GM10248 (cell line): ENCODE measurements at regions not wholly inside any gene's neighbourhood (a gene's known extent, or its start where the extent isn't known, plus 50 kb on each side); places are given as distances from the start of the nearest gene placed in this dataset.

Source experiments
- CTCF ChIA-PET: fragments of 300-600 bp; sonication (Branson Sonifier 250); formaldehyde crosslinking; extraction: SDS; loops from one replicate; lab custom pipeline; 2021; ENCODE audit warnings: antibody characterized with exemption; lab: Yijun Ruan, JAX
- POLR2A ChIA-PET: fragments of 350-650 bp; sonication (Branson Sonifier 250); formaldehyde crosslinking; extraction: SDS; loops from one replicate; lab custom pipeline; 2020; ENCODE audit warnings: antibody characterized with exemption; lab: Yijun Ruan, JAX
- DNase-seq: peaks from one replicate; pipeline ENCODE4 v3.0.0; 2012; ENCODE audit errors: extremely low spot score
- TF ChIP-seq, protein P1 (sequence below): IDR thresholded peaks from 2 replicates; pipeline ENCODE4 v1.5.1; 2012; ENCODE audit warnings: mild to moderate bottlenecking, low read depth; ENCODE audit errors: extremely low read depth, missing control alignments, control extremely low read depth

DNA sequence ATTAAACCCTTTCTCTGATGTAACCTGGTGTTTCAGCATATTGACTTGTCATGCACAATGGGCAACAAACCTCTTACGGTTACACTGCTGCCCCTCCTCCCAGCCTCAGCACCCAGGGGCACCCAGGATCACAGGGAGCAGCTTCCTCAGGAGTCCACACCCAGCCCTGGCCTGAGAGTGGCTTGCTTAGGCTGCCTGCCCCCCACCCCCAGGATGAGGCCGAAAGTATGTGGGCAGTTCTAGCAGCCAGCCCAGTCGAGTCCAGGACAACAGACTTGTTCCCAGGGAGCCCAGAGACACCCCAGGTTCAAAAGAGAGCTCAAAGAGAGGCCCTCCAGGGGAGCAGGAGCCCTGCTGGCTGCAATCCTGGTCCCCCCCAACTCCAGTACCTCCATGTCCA lies 108.1 kb upstream of the THY1 start:
- no peak for DNase-seq
- POLR2A ChIA-PET, result no interaction called here
- CTCF ChIA-PET, result interaction anchor here (1.9 kb wide), 1 partner anchor 18 kb away, joined by 5 read pairs; no protein-coding TSS in a partner anchor
- TF ChIP-seq, protein P1, sequence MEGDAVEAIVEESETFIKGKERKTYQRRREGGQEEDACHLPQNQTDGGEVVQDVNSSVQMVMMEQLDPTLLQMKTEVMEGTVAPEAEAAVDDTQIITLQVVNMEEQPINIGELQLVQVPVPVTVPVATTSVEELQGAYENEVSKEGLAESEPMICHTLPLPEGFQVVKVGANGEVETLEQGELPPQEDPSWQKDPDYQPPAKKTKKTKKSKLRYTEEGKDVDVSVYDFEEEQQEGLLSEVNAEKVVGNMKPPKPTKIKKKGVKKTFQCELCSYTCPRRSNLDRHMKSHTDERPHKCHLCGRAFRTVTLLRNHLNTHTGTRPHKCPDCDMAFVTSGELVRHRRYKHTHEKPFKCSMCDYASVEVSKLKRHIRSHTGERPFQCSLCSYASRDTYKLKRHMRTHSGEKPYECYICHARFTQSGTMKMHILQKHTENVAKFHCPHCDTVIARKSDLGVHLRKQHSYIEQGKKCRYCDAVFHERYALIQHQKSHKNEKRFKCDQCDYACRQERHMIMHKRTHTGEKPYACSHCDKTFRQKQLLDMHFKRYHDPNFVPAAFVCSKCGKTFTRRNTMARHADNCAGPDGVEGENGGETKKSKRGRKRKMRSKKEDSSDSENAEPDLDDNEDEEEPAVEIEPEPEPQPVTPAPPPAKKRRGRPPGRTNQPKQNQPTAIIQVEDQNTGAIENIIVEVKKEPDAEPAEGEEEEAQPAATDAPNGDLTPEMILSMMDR, result no peak

DNA sequence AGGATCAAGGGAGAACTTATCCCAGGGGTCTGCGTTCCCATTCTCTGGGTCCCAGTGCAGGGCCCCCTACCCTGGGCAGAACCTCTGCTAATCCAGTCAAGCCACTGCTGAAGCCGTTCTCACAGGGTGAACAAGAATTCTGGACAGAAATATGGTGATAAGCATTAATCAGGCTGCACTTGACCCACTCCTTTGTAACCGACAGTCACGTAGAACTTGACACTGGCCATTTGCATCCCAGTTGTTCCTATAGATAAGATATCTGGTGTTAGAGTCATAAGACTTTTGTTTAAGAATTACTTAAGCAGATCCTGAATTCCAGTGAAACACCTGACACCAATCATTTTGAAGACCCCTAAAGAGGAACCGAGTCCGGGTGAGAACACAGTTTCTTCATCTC lies 107.5 kb upstream of the THY1 start:
- CTCF ChIA-PET, result no interaction called here
- no peak for DNase-seq
- POLR2A ChIA-PET, result no interaction called here
- TF ChIP-seq, protein P1, result no peak

DNA sequence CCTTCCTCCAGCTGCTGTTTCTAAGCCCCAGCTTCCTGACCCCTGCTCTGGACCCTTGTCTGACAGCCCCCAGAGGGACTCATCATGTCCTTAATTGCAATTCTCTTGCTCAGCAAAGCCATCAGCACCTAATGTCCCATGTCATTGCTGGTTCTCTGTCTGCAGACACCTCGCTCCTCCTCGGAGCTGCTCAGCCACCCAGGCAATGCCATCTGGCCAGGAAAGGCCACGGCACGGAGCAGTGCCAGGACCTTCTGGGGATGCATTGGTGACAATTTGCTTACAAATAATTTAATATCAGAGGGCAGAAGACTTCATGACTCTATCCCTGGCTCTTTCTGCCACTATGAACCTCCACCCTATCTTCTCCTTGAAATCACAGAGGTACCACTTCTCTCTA lies 107.0 kb upstream of the THY1 start:
- CTCF ChIA-PET, result no interaction called here
- TF ChIP-seq, protein P1, result no peak
- DNase-seq, result no peak
- POLR2A ChIA-PET, result no interaction called here

DNA sequence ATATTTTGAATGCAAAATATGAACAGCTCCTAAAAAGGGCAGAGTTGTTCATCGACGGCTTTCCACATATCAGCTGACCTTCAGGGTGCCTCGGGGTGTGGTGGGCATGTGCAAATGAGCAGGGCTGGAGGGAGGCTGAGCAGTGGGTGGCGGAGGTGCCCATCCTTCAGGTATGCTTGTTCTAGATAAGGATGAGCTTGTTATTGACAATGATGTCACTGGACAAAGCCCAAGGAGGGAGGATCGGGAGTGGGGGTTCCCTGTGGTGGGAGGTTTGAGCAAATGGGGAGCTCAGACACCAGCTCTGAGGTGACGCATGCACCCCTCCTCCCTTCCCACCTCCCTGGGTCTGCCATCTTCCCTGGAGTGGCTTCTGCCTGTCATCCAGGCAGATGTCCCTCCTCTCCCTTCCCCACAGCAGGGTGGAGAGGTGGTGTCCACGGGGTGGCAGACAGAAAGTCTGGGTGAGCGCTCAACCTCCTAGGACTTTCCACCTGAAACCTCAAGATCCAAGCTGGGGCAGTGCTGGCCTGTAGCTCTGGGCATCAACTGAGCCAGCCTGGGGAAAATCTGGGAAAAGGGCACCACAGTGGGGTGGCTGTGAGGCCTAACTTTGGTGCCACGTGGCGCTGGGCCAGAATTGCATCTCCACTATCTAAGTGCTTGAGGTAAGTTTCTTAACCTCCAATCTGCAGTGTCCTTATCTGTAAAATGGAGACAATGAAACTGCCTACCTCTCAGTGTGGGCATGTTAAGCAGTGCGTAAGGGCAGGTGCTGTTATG lies 106.3 kb upstream of the THY1 start:
- CTCF ChIA-PET, result interaction anchor here (1.2 kb wide), 1 partner anchor 49 kb away, joined by 3 read pairs; no protein-coding TSS in a partner anchor
- TF ChIP-seq, protein P1, result no peak
- DNase-seq, result no peak
- POLR2A ChIA-PET, result no interaction called here

DNA sequence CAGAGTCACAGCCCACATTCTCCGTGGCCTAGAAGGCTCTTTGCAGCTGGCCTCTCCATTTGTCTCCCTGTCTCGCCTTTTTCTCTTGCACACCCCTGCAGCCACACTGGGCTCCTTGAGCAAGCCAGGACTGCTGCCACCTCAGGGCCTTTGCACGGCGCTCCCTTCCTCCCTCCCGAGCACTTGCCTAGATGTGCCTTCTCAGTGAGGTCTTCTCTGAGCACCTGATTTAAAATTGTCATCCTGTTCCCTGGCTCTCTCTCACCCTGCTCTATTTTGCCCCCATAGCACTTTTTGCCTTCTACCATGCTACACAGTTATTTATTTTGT lies 102.9 kb upstream of the THY1 start:
- ChIA-PET CTCF (interaction anchor here (4.3 kb wide), 1 partner anchor 8 kb away, joined by 24 read pairs; no protein-coding TSS in a partner anchor), POLR2A (no interaction called here)
- TF ChIP-seq, protein P1, result no peak

DNA sequence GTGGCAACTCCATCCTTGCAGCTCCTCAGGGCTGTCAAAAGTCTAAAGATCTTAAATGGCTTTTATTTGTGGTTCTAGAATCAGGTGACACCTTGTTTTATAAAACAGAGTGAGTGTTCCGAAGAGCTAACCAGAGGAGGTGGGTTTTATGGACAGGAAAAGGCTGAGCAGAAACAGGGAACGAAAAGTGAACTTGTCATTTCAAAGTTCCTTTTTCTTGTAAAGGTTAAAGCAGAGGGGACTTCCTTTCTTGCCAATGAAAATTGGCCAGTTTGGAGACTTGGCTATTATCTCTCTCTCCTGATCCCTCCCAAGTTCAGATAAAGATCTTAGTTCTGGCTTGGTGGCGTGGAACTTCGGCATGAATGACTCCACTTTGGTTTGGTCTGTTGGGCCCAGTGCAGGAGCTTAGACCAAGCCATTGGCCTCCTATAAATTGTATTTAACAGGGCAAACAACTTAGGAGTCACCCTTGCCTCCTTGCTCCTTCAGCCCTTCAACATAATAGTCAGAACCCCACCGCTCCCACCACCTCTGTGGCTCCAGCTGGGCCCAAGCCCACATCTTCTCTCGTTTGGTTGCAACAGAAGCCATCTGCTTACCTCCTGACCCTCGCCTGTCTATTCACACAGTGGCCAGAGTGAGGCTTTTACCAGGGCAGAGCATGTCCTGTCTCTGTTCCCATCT lies 102.4 kb upstream of the THY1 start:
- POLR2A ChIA-PET, result no interaction called here
- DNase-seq, result no peak

More for the DNA sequence above, 102.9 kb upstream of the THY1 start:
- no peak for DNase-seq

More for the DNA sequence above, 102.4 kb upstream of the THY1 start:
- CTCF ChIA-PET, result interaction anchor here (0.9 to 4.3 kb wide), 3 partner anchors 8 to 51 kb away, joined by 3 to 24 read pairs (median 5); no protein-coding TSS in a partner anchor
- TF ChIP-seq, protein P1, result no peak
